ENCODE measurements at regions not wholly inside any gene's neighbourhood (a gene's known extent, or its start where the extent isn't known, plus 50 kb on each side); places are given as distances from the start of the nearest gene placed in this dataset.

- TF ChIP-seq, protein P1, sequence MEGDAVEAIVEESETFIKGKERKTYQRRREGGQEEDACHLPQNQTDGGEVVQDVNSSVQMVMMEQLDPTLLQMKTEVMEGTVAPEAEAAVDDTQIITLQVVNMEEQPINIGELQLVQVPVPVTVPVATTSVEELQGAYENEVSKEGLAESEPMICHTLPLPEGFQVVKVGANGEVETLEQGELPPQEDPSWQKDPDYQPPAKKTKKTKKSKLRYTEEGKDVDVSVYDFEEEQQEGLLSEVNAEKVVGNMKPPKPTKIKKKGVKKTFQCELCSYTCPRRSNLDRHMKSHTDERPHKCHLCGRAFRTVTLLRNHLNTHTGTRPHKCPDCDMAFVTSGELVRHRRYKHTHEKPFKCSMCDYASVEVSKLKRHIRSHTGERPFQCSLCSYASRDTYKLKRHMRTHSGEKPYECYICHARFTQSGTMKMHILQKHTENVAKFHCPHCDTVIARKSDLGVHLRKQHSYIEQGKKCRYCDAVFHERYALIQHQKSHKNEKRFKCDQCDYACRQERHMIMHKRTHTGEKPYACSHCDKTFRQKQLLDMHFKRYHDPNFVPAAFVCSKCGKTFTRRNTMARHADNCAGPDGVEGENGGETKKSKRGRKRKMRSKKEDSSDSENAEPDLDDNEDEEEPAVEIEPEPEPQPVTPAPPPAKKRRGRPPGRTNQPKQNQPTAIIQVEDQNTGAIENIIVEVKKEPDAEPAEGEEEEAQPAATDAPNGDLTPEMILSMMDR (IDR thresholded peaks at IDR 0.05; ENCODE audit: insufficient read depth, low read length, poor library complexity, severe bottlenecking): no peak
- no peak for TF ChIP-seq EZH2phosphoT487 (conservative IDR thresholded peaks at IDR 0.05; ENCODE audit: low read length)
Observed at GRCh38 chr16:79909571-79909970, 309.0 kb upstream of the MAF start.

Measured in SU-DHL-6 (cell line).